HFF-Myc (cell line): ENCODE measurements at regions not wholly inside any gene's neighbourhood (a gene's known extent, or its start where the extent isn't known, plus 50 kb on each side); places are given as distances from the start of the nearest gene placed in this dataset.
A peak's percentile ranks its signal among the peaks of the same experiment; 100 is the strongest.

Experiments used
- DNase-seq: peaks from one replicate; pipeline ENCODE4 v3.0.0-alpha.2; 2011; ENCODE audit warnings: low read depth; ENCODE audit errors: extremely low read depth
- H3K4me3 ChIP-seq: replicated peaks from 2 replicates; pipeline ENCODE4 v1.5.1; 2011; ENCODE audit warnings: low read depth, mild to moderate bottlenecking, control low read depth, low read length
- CTCF ChIP-seq: IDR thresholded peaks from 2 replicates; pipeline ENCODE4 v1.5.1; 2012; ENCODE audit warnings: mild to moderate bottlenecking, low read depth, low read length, control low read depth; ENCODE audit errors: missing control alignments

GRCh38 chr6:140858381-140858971 lies 1274.2 kb upstream of the GJE1 start:
- TF ChIP-seq CTCF: no peak
- H3K4me3 ChIP-seq: no peak overlapping the region
- no peak for DNase-seq

GRCh38 chr6:140857739-140858380 lies 1274.9 kb upstream of the GJE1 start:
- TF ChIP-seq CTCF: no peak
- peak; percentile 47 for DNase-seq
- H3K4me3 ChIP-seq: no peak overlapping the region

- DNase-seq: no peak
- TF ChIP-seq CTCF: no peak
- H3K4me3 ChIP-seq: no peak overlapping the region
Observed at GRCh38 chr6:140855520-140855919, 1277.2 kb upstream of the GJE1 start.

- TF ChIP-seq CTCF: no peak
- DNase-seq: no peak
- H3K4me3 ChIP-seq: no peak overlapping the region
Observed at GRCh38 chr6:140854318-140854717, 1278.4 kb upstream of the GJE1 start.

GRCh38 chr6:140850438-140850837 lies 1282.3 kb upstream of the GJE1 start:
- TF ChIP-seq CTCF: no peak
- no peak overlapping the region for H3K4me3 ChIP-seq
- DNase-seq: no peak

GRCh38 chr6:140849456-140849855 lies 1283.3 kb upstream of the GJE1 start:
- no peak overlapping the region for H3K4me3 ChIP-seq
- DNase-seq: no peak
- no peak for TF ChIP-seq CTCF

GRCh38 chr6:140847262-140847645 lies 1285.5 kb upstream of the GJE1 start:
- no peak for DNase-seq
- no peak overlapping the region for H3K4me3 ChIP-seq
- TF ChIP-seq CTCF: no peak
